H54 (cell line): ENCODE measurements at regions not wholly inside any gene's neighbourhood (a gene's known extent, or its start where the extent isn't known, plus 50 kb on each side); places are given as distances from the start of the nearest gene placed in this dataset.

ENCODE experiments used
- DNase-seq: peaks from one replicate; pipeline ENCODE4 v3.0.0; 2011; ENCODE audit warnings: low spot score, mixed read lengths; ENCODE audit not compliant: insufficient read length
- FAIRE-seq: peaks from 3 replicates; lab custom pipeline; 2011; peaks lifted over from hg19 to GRCh38; lab: Jason Lieb, UNC
- POLR2A ChIP-seq: IDR thresholded peaks from 2 replicates; pipeline ENCODE4 v1.6.1; 2011; ENCODE audit warnings: low read depth, mild to moderate bottlenecking, low read length

- FAIRE-seq (no peak), DNase-seq (no peak)
- TF ChIP-seq POLR2A: no peak
These were observed 56.2 kb upstream of the GDF10 start for GRCh38 chr10:47243791-47244190.

- FAIRE-seq: no peak
- no peak for DNase-seq
- no peak for TF ChIP-seq POLR2A
These were observed 55.2 kb upstream of the GDF10 start for GRCh38 chr10:47244560-47245500.

GRCh38 chr10:47245731-47246350, 54.2 kb upstream of the GDF10 start:
- TF ChIP-seq POLR2A: no peak
- DNase-seq (no peak), FAIRE-seq (no peak)

- no peak for FAIRE-seq
- no peak for DNase-seq
- TF ChIP-seq POLR2A: no peak
These were observed 53.4 kb upstream of the GDF10 start for GRCh38 chr10:47246406-47247147.

GRCh38 chr10:47247148-47248059, 52.6 kb upstream of the GDF10 start:
- no peak for FAIRE-seq
- DNase-seq: no peak
- no peak for TF ChIP-seq POLR2A

- DNase-seq (no peak), FAIRE-seq (no peak)
- TF ChIP-seq POLR2A: no peak
These were observed 51.5 kb upstream of the GDF10 start for GRCh38 chr10:47248386-47249090.

GRCh38 chr10:47249881-47250280, 50.1 kb upstream of the GDF10 start:
- no peak for DNase-seq
- no peak for TF ChIP-seq POLR2A
- FAIRE-seq: no peak
